ENCODE measurements at regions not wholly inside any gene's neighbourhood (a gene's known extent, or its start where the extent isn't known, plus 50 kb on each side); places are given as distances from the start of the nearest gene placed in this dataset.

GRCh38 chr20:57009355-57009754 is 257.1 kb downstream of the BMP7 start:
- TF ChIP-seq CTCF (IDR thresholded peaks at IDR 0.05) (no peak), EP300 (IDR thresholded peaks at IDR 0.05; ENCODE audit: low read depth) (no peak), POLR2AphosphoS5 (IDR thresholded peaks at IDR 0.05) (no peak)
